CD4-positive, alpha-beta memory T cell (primary cell): ENCODE measurements at regions not wholly inside any gene's neighbourhood (a gene's known extent, or its start where the extent isn't known, plus 50 kb on each side); places are given as distances from the start of the nearest gene placed in this dataset.

Source experiments
- CTCF ChIA-PET: fragments of 350-600 bp; sonication (Branson Sonifier 250); formaldehyde crosslinking; loops from one replicate; lab custom pipeline; 2021; ENCODE audit warnings: inconsistent platforms; ENCODE audit not compliant: partially characterized antibody; lab: Charles Lee
- POLR2A ChIA-PET: fragments of 350-600 bp; sonication (Branson Sonifier 250); formaldehyde crosslinking; loops from one replicate; lab custom pipeline; 2021; ENCODE audit not compliant: partially characterized antibody; lab: Charles Lee
- DNase-seq, 5 donors: peaks; one replicate each; pipeline versions ENCODE4 v3.0.0 to v3.0.0-alpha.2; 2020 to 2022; ENCODE audit warnings: mixed read lengths in 1 of 5
- H3K27ac ChIP-seq: one replicate; pipeline ENCODE4 v1.7.0; 2013; ENCODE audit warnings: low read depth, low read length
- H3K27me3 ChIP-seq: 2 replicates; pipeline ENCODE4 v1.7.0; 2013; ENCODE audit warnings: mild to moderate bottlenecking, low read length, moderate library complexity; ENCODE audit not compliant: insufficient read depth
- H3K36me3 ChIP-seq: 2 replicates; pipeline ENCODE4 v1.7.0; 2013; ENCODE audit warnings: mild to moderate bottlenecking, low read length, moderate library complexity; ENCODE audit not compliant: insufficient read depth
- H3K4me1 ChIP-seq: 2 replicates; pipeline ENCODE4 v1.7.0; 2013; ENCODE audit warnings: mild to moderate bottlenecking, low read length, moderate library complexity; ENCODE audit not compliant: insufficient read depth
- H3K4me3 ChIP-seq, 2 donors: one replicate each; pipeline ENCODE4 v1.7.0; 2013; ENCODE audit warnings: low read length in 2 of 2, mild to moderate bottlenecking in 1 of 2
- H3K9me3 ChIP-seq, 2 donors: one replicate each; pipeline ENCODE4 v1.7.0; 2013; ENCODE audit warnings: low read length in 2 of 2, control low read depth in 1 of 2; ENCODE audit not compliant: control insufficient read depth in 1 of 2
- H3K27ac Mint-ChIP-seq, 7 donors: one replicate each; pipeline ENCODE4 v1.8.0; 2020 to 2021; ENCODE audit warnings: mixed read lengths in 7 of 7, mild to moderate bottlenecking in 6 of 7, inconsistent platforms in 3 of 7, moderate library complexity in 3 of 7
- H3K27me3 Mint-ChIP-seq, 2 donors: one replicate each; pipeline ENCODE4 v1.8.0; 2020 to 2021; ENCODE audit warnings: mixed read lengths in 2 of 2
- H3K36me3 Mint-ChIP-seq, 2 donors: one replicate each; pipeline ENCODE4 v1.8.0; 2020 to 2021; ENCODE audit warnings: mixed read lengths in 2 of 2, inconsistent platforms in 1 of 2, mild to moderate bottlenecking in 1 of 2
- H3K4me1 Mint-ChIP-seq, 4 donors: one replicate each; pipeline ENCODE4 v1.8.0; 2020 to 2021; ENCODE audit warnings: mixed read lengths in 4 of 4, mild to moderate bottlenecking in 1 of 4
- H3K4me3 Mint-ChIP-seq, 8 donors: one replicate each; pipeline ENCODE4 v1.8.0; 2020 to 2021; ENCODE audit warnings: mixed read lengths in 8 of 8, mild to moderate bottlenecking in 7 of 8, moderate library complexity in 6 of 8, inconsistent platforms in 3 of 8
- H3K9me3 Mint-ChIP-seq, 8 donors: one replicate each; pipeline ENCODE4 v1.8.0; 2020 to 2021; ENCODE audit warnings: mixed read lengths in 8 of 8, mild to moderate bottlenecking in 5 of 8, inconsistent platforms in 3 of 8, moderate library complexity in 1 of 8
- intact Hi-C: fragments of 100-400 bp; cut with micrococcal nuclease; formaldehyde crosslinking; loops from one replicate; pipeline ENCODE4 v1.15.1; 2023

DNA sequence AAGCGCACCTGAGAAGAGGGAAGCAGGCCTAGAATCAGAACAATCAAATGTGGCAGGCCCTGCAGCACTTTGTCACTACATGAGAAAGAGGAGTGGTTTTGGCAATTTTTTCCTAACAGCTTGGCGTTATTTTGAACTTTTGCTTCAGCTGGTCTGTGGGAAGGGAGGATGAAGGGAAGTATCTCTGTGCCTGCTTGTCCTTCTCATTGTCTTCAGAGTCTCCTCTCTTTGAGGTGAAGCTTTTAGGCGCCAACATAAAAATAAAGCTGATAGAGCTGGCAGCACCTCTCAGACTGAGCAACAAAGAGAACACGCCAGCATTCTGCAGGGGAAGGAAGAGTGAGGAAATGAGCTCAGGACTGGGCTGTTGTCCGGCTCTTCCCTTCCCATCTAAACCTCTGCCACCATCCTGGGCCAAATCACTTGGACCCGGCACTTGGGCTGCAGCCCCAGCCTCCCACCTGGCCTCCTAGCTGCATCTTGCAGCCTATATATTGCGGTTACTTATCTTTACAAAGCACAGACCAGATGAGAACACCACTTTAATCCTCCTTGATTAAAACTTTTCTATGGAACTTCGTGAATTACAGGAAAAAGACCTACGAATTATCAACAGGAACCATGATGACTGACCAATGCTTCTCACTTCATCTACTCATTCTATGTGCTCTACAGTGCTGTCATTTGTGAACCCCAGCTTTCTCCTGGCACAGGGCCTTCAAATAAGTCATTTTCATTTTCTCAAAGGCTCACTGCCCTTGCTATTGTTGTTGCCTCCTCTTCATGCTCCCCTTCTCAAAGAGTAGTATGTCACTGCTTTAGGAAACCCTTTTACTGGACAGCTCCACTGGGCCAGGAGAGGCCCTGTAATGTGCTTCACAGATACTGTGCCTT lies 476.4 kb upstream of the HS3ST1 start:
- H3K36me3 Mint-ChIP-seq = no peaks in the 10 kb centered on the region
- Histone ChIP-seq H3K36me3 (no peaks in the 10 kb centered on the region), H3K9me3 (no peaks in the 10 kb centered on the region), H3K4me3 (no peak overlapping the region), H3K4me1 (no peaks in the 10 kb centered on the region), H3K27me3 (no peaks in the 10 kb centered on the region), H3K27ac (no peak overlapping the region)
- ChIA-PET CTCF (no interaction called here), POLR2A (no interaction called here)
- DNase-seq = no peak
- intact Hi-C loops = no loop called here
- H3K4me1 Mint-ChIP-seq = no peaks in the 10 kb centered on the region
- peaks cover 0 to 5% (median 2%) of the 10 kb centered on the region in 8 donors for H3K9me3 Mint-ChIP-seq
- no peak overlapping the region for H3K27ac Mint-ChIP-seq
- no peaks in the 10 kb centered on the region for H3K27me3 Mint-ChIP-seq
- no peak overlapping the region for H3K4me3 Mint-ChIP-seq

DNA sequence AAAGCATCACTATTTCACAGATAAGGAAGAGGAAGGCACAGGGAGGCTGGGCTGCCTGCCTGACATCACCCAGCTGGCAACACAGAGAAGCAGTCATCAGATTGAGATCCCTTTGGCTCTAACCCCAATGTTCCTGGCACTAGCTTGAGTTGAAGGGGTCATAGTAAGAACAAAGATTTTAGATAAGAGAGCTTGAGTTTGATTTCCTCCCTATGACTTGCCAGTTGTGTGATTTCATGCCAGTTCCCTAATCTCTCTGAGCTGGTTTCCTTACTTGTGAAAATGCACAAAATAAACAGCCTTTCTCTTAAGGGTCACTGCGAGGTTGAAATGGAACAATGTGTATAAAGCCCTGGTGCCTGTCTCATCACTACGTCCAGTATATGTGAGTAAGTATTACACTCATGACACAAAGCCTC lies 475.4 kb upstream of the HS3ST1 start:
- H3K4me3 Mint-ChIP-seq = no peak overlapping the region
- no peaks in the 10 kb centered on the region for H3K36me3 ChIP-seq
- no peak overlapping the region for H3K27ac Mint-ChIP-seq
- no peaks in the 10 kb centered on the region for H3K36me3 Mint-ChIP-seq
- DNase-seq = no peak
- H3K27ac ChIP-seq = no peak overlapping the region
- H3K27me3 ChIP-seq = no peaks in the 10 kb centered on the region
- H3K4me1 Mint-ChIP-seq = no peaks in the 10 kb centered on the region
- CTCF ChIA-PET = no interaction called here
- H3K9me3 Mint-ChIP-seq = peaks cover 0 to 10% (median 2%) of the 10 kb centered on the region in 8 donors
- H3K9me3 ChIP-seq = no peaks in the 10 kb centered on the region
- no peaks in the 10 kb centered on the region for H3K4me1 ChIP-seq
- POLR2A ChIA-PET = no interaction called here
- no peak overlapping the region for H3K4me3 ChIP-seq
- H3K27me3 Mint-ChIP-seq = no peaks in the 10 kb centered on the region
- intact Hi-C loops = no loop called here

DNA sequence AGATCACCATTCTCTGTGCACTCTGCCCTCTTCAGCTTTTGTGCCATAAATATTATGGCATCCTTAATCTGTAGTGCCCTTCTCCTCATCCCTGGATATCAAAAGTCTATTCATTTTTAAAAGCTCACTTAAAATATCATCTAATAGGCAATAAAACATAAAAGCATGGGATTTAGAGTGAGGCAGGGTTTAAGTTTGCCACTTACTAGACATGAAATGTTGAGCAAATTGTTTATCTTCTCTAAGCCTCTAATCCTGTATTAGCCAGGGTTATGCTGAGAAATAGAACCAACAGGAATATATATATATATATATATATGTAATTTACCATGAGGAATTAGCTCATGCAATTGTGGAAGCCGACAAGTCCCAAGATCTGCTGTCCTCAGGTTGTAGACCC lies 472.4 kb upstream of the HS3ST1 start:
- Histone ChIP-seq H3K36me3 (no peaks in the 10 kb centered on the region), H3K9me3 (no peaks in the 10 kb centered on the region), H3K27ac (no peak overlapping the region), H3K27me3 (no peaks in the 10 kb centered on the region), H3K4me3 (no peak overlapping the region), H3K4me1 (no peaks in the 10 kb centered on the region)
- no peaks in the 10 kb centered on the region for H3K36me3 Mint-ChIP-seq
- no peak for DNase-seq
- no peaks in the 10 kb centered on the region for H3K27me3 Mint-ChIP-seq
- no peak overlapping the region for H3K4me3 Mint-ChIP-seq
- H3K9me3 Mint-ChIP-seq = peaks cover 0 to 18% (median 6%) of the 10 kb centered on the region in 8 donors
- H3K4me1 Mint-ChIP-seq = no peaks in the 10 kb centered on the region
- intact Hi-C loops = no loop called here
- ChIA-PET POLR2A (no interaction called here), CTCF (no interaction called here)
- no peak overlapping the region for H3K27ac Mint-ChIP-seq

DNA sequence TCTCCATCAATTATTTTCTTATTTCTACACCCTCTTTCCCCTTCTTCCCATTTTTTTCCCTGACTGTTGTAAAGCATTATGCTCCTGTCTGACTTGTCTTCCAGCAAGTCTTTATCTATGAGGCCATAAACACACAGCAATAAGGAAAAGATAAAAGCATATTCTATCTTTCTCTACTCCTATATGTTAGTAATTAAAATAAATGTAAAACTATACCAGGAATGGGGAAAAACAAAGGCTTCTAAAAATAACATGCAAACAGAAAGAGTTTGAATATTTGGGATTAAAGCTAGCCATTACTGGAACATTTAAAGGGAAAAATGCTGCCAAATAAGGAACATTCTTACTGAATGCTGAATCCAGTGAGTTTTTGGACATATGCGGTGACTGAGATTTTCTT lies 471.7 kb upstream of the HS3ST1 start:
- Mint-ChIP-seq H3K9me3 (peaks cover 0 to 19% (median 6%) of the 10 kb centered on the region in 8 donors), H3K4me1 (no peaks in the 10 kb centered on the region), H3K36me3 (no peaks in the 10 kb centered on the region), H3K27ac (no peak overlapping the region), H3K27me3 (no peaks in the 10 kb centered on the region), H3K4me3 (no peak overlapping the region)
- POLR2A ChIA-PET = no interaction called here
- no peak overlapping the region for H3K4me3 ChIP-seq
- DNase-seq = no peak
- no peaks in the 10 kb centered on the region for H3K36me3 ChIP-seq
- no peaks in the 10 kb centered on the region for H3K27me3 ChIP-seq
- H3K9me3 ChIP-seq = no peaks in the 10 kb centered on the region
- intact Hi-C loops = no loop called here
- CTCF ChIA-PET = no interaction called here
- H3K4me1 ChIP-seq = no peaks in the 10 kb centered on the region
- H3K27ac ChIP-seq = no peak overlapping the region

- Histone ChIP-seq H3K4me3 (no peak overlapping the region), H3K36me3 (no peaks in the 10 kb centered on the region), H3K4me1 (no peaks in the 10 kb centered on the region), H3K9me3 (no peaks in the 10 kb centered on the region), H3K27me3 (no peaks in the 10 kb centered on the region), H3K27ac (no peak overlapping the region)
- no peaks in the 10 kb centered on the region for H3K27me3 Mint-ChIP-seq
- ChIA-PET POLR2A (no interaction called here), CTCF (no interaction called here)
- no peak overlapping the region for H3K27ac Mint-ChIP-seq
- H3K4me3 Mint-ChIP-seq = no peak overlapping the region
- no peaks in the 10 kb centered on the region for H3K36me3 Mint-ChIP-seq
- intact Hi-C loops = no loop called here
- no peaks in the 10 kb centered on the region for H3K4me1 Mint-ChIP-seq
- H3K9me3 Mint-ChIP-seq = peaks cover 0 to 19% (median 7%) of the 10 kb centered on the region in 8 donors
- DNase-seq = no peak
Observed at GRCh38 chr4:11898796-11899195, 470.1 kb upstream of the HS3ST1 start.

- ChIA-PET POLR2A (no interaction called here), CTCF (no interaction called here)
- H3K27me3 Mint-ChIP-seq = no peaks in the 10 kb centered on the region
- intact Hi-C loops = no loop called here
- no peak for DNase-seq
- Histone ChIP-seq H3K4me1 (no peaks in the 10 kb centered on the region), H3K36me3 (no peaks in the 10 kb centered on the region), H3K9me3 (no peaks in the 10 kb centered on the region), H3K4me3 (no peak overlapping the region), H3K27me3 (no peaks in the 10 kb centered on the region), H3K27ac (no peak overlapping the region)
- no peaks in the 10 kb centered on the region for H3K4me1 Mint-ChIP-seq
- peaks cover 0 to 14% (median 5%) of the 10 kb centered on the region in 8 donors for H3K9me3 Mint-ChIP-seq
- H3K36me3 Mint-ChIP-seq = no peaks in the 10 kb centered on the region
- no peak overlapping the region for H3K27ac Mint-ChIP-seq
- H3K4me3 Mint-ChIP-seq = no peak overlapping the region
Observed at GRCh38 chr4:11895766-11896165, 467.1 kb upstream of the HS3ST1 start.

- Histone ChIP-seq H3K4me1 (no peaks in the 10 kb centered on the region), H3K9me3 (no peaks in the 10 kb centered on the region), H3K27ac (no peak overlapping the region), H3K4me3 (no peak overlapping the region), H3K27me3 (no peaks in the 10 kb centered on the region), H3K36me3 (no peaks in the 10 kb centered on the region)
- POLR2A ChIA-PET = no interaction called here
- H3K4me3 Mint-ChIP-seq = no peak overlapping the region
- H3K9me3 Mint-ChIP-seq = peaks cover 0 to 14% (median 5%) of the 10 kb centered on the region in 8 donors
- H3K27me3 Mint-ChIP-seq = no peaks in the 10 kb centered on the region
- no peak for DNase-seq
- intact Hi-C loops = no loop called here
- CTCF ChIA-PET = no interaction called here
- H3K27ac Mint-ChIP-seq = no peak overlapping the region
- no peaks in the 10 kb centered on the region for H3K36me3 Mint-ChIP-seq
- no peaks in the 10 kb centered on the region for H3K4me1 Mint-ChIP-seq
Observed at GRCh38 chr4:11894977-11895376, 466.3 kb upstream of the HS3ST1 start.
